ENCODE measurements at regions not wholly inside any gene's neighbourhood (a gene's known extent, or its start where the extent isn't known, plus 50 kb on each side); places are given as distances from the start of the nearest gene placed in this dataset.

DNA sequence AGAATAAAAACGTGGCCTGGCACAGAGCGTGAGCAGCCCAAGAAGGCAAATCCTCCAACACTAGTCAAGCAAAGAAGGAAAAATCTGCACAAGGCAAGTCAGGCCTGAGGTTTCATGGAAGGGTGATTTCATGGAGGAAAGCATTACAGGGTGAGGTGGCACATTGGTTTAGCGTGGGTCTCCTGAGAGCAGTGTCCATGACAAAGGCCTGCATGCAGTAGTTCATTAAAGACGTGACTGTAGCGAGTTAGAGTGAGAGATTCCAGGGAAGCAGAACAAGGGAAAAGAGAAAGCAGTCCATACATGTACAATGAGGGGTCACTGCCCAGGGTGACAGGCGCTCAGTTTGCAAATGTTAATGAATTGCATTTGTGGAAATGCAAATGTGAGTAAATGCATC lies 285.0 kb upstream of the ERCC4 start:
- no peaks in the 10 kb centered on the region for H3K27me3 Mint-ChIP-seq (ENCODE audit: low read depth)
- intact Hi-C loops (cut with micrococcal nuclease): no loop called here
- H3K4me3 Mint-ChIP-seq (ENCODE audit: low read depth): no peak overlapping the region
- H3K27ac Mint-ChIP-seq: no peak overlapping the region
- no peaks in the 10 kb centered on the region for H3K4me1 Mint-ChIP-seq (ENCODE audit: low read depth)
- DNase-seq (ENCODE audit: low spot score): no peak
- no peaks in the 10 kb centered on the region for H3K36me3 Mint-ChIP-seq (ENCODE audit: low read depth)
- H3K9me3 Mint-ChIP-seq: peaks cover 21% of the 10 kb centered on the region

DNA sequence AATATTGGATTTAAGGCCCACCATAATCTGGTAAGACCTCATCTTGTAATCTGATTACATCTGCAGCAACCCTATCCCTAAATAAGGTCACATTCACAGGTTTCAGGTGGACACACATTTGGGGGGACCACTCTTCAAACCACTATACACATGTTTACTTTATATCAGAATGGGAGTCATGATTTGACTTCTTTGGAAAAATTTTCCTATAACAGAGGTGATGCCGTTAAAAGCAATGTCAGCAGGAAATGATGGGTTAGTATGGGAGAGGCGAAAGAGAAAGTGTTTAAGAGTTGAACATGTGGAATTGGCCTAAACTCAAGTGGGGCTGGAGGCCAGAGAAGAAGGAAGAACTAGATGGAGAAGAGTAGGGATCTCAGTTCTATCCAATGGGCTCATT lies 281.7 kb upstream of the ERCC4 start:
- H3K4me1 Mint-ChIP-seq (ENCODE audit: low read depth): no peaks in the 10 kb centered on the region

DNA sequence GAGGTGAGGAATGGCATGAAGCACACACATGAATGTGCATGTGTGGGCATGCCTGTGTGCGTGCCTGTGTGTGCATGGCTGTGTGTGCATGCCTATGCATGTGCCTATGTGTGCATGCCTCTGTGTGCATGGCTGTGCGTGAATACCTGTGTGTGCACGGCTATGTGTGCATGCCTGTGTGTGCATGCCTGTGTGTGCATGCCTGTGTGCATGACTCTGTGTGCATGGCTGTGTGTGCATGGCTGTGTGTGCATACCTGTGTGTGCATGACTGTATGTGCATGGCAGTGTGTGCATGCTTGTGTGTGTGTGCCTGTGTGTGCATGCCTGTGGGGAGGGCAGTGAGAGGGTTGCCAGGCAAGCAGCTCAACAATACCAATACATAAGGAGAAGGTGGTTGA lies 276.5 kb upstream of the ERCC4 start:
- no peak for DNase-seq (ENCODE audit: low spot score)
- Mint-ChIP-seq H3K27me3 (ENCODE audit: low read depth) (no peaks in the 10 kb centered on the region), H3K9me3 (peaks cover 16% of the 10 kb centered on the region), H3K27ac (no peak overlapping the region), H3K4me3 (ENCODE audit: low read depth) (no peak overlapping the region), H3K36me3 (ENCODE audit: low read depth) (no peaks in the 10 kb centered on the region), H3K4me1 (ENCODE audit: low read depth) (no peaks in the 10 kb centered on the region)
- intact Hi-C loops (cut with micrococcal nuclease): no loop called here

More for the DNA sequence above, 281.7 kb upstream of the ERCC4 start:
- no peaks in the 10 kb centered on the region for H3K36me3 Mint-ChIP-seq (ENCODE audit: low read depth)
- DNase-seq (ENCODE audit: low spot score): no peak
- no peak overlapping the region for H3K4me3 Mint-ChIP-seq (ENCODE audit: low read depth)
- no peaks in the 10 kb centered on the region for H3K27me3 Mint-ChIP-seq (ENCODE audit: low read depth)
- H3K9me3 Mint-ChIP-seq: peaks cover 25% of the 10 kb centered on the region
- no peak overlapping the region for H3K27ac Mint-ChIP-seq
- intact Hi-C loops (cut with micrococcal nuclease): no loop called here

DNA sequence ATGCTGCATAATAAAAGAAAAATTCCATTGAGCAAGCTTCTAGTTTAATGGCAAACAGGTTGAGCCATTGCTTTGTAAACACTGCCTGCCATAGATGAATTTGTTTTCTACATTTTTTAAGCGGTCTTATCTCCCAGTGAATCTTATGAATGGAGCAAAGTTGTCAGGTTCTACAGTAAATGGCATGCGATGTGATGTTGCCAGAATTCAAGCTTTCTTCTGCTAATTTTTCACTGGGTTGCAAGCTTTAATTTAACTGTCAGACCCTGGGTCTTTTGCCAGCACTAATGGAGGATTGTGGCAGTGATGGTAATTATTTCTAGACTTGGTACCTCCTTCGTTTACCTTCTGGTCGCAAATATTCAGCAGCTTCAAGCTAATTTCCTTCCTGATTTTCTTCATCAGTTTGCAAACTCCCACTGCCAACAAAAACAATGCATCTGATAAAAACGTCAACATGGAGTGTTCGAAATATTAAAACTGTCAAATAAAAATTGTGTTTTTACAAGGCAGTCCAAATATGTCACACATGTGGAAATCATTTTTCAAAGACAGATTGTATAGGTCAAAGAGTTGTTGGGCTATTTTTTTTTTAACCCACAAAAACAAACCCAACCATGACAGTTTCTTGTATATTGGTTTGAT lies 274.2 kb upstream of the ERCC4 start:
- H3K9me3 Mint-ChIP-seq: peaks cover 15% of the 10 kb centered on the region
- H3K36me3 Mint-ChIP-seq (ENCODE audit: low read depth): no peaks in the 10 kb centered on the region
- H3K27me3 Mint-ChIP-seq (ENCODE audit: low read depth): no peaks in the 10 kb centered on the region
- no peak for DNase-seq (ENCODE audit: low spot score)
- intact Hi-C loops (cut with micrococcal nuclease): no loop called here
- no peaks in the 10 kb centered on the region for H3K4me1 Mint-ChIP-seq (ENCODE audit: low read depth)
- H3K27ac Mint-ChIP-seq: no peak overlapping the region
- no peak overlapping the region for H3K4me3 Mint-ChIP-seq (ENCODE audit: low read depth)

DNA sequence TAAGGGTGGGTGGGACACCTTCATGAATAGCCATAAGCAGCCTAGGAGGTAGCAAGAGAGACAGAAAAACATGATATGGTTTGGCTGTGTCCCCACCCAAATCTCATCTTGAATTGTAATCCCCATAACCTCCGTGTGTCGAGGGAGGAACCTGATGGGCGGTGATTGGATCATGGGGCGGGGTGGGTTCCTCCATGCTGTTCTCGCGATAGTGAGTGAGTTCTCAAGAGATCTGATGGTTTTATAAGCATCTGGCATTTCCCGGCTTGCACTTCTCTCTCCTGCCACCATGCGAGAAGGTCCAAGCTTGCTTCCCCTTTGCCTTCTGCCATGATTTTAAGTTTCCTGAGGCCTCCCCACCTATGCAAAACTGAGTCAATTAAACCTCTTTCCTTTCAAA lies 259.1 kb upstream of the ERCC4 start:
- H3K27ac Mint-ChIP-seq: no peak overlapping the region
- intact Hi-C loops (cut with micrococcal nuclease): no loop called here
- H3K4me3 Mint-ChIP-seq (ENCODE audit: low read depth): no peak overlapping the region
- no peaks in the 10 kb centered on the region for H3K36me3 Mint-ChIP-seq (ENCODE audit: low read depth)
- no peaks in the 10 kb centered on the region for H3K27me3 Mint-ChIP-seq (ENCODE audit: low read depth)
- H3K9me3 Mint-ChIP-seq: peaks cover 10% of the 10 kb centered on the region
- DNase-seq (ENCODE audit: low spot score): no peak
- no peaks in the 10 kb centered on the region for H3K4me1 Mint-ChIP-seq (ENCODE audit: low read depth)

DNA sequence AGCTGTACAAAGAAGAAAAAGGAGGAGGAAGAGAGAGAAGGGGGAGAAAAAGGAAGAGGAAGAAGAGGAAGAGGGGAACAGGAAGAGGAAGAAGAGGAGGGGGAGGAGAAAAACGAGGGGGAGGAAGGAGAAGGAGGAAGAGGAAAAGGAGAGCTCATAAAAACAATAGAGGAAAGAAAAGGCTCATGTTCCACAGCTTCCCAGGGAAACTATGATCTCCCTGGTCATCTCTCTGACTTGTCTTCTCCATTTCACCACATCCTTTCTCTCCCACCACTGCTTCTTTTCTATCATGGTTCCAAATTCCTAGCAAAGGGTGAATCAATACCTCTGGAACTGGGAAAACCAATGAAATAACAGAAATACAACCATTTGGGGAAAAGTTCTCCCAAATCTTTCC lies 254.1 kb upstream of the ERCC4 start:
- intact Hi-C loops (cut with micrococcal nuclease): no loop called here
- peaks cover 15% of the 10 kb centered on the region for H3K9me3 Mint-ChIP-seq

DNA sequence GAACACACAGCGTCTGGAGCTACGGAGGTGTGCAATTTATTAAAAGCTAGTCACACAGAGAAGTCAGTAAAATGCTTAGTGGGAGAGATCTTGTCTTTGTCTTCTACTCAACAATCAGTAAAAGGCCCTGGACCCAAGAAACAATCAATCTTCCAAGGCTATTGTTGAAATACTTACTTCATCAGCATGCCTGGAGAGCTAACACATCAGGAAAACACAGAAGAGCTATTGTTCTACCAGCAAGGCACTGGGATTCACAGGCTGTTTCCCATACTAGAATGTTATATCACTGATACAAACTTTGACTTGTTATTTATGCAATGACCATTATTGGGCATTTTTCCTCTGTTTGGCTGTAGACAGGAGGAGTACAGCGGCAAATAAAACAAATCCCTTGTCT lies 247.8 kb upstream of the ERCC4 start:
- no peak for DNase-seq (ENCODE audit: low spot score)
- Mint-ChIP-seq H3K27ac (no peak overlapping the region), H3K4me3 (ENCODE audit: low read depth) (no peak overlapping the region), H3K9me3 (peaks cover 13% of the 10 kb centered on the region), H3K27me3 (ENCODE audit: low read depth) (no peaks in the 10 kb centered on the region), H3K4me1 (ENCODE audit: low read depth) (no peaks in the 10 kb centered on the region), H3K36me3 (ENCODE audit: low read depth) (no peaks in the 10 kb centered on the region)
- intact Hi-C loops (cut with micrococcal nuclease): no loop called here

More for the DNA sequence above, 254.1 kb upstream of the ERCC4 start:
- no peak overlapping the region for H3K27ac Mint-ChIP-seq
- no peak for DNase-seq (ENCODE audit: low spot score)
- no peaks in the 10 kb centered on the region for H3K27me3 Mint-ChIP-seq (ENCODE audit: low read depth)
- no peak overlapping the region for H3K4me3 Mint-ChIP-seq (ENCODE audit: low read depth)
- no peaks in the 10 kb centered on the region for H3K4me1 Mint-ChIP-seq (ENCODE audit: low read depth)
- no peaks in the 10 kb centered on the region for H3K36me3 Mint-ChIP-seq (ENCODE audit: low read depth)

DNA sequence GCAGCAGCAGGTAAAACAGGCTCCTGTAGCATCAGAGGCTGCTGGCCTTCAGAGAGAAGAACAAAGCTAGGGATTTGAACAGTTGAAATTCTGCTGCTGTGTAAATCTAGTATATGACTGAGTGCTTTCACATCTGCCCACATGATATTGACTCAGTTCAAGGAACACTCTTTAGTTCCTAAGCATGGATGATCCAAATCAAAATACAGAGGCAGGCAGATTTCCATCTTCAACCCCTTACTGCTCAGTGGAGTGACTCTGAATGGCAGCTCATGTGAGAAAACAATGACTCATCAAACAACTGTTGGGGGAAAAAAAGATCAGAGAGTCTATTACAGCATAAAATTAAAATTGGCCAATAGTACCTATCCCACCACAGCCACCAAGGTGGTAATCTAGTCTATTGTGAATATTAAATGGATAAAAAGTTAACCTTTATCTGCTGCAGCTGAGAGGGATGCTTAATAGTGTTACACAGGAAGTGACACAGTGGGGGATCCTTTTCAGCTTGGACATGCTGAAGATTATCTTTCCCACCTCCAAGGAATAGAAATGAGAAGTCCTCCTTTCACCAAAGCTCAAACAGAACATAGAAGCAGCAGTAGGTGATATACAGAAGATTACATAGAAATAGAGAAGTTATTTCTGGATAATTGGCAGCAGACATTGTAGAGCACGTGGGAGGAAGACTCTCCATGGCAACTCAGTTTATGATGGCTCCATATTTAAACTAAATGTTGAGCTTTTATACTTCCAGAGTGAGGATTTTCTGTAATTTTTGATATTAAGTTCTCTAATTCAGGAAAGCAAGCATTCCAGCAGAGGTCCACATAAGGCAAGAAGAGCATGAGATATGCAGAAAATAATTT lies 239.7 kb upstream of the ERCC4 start:
- DNase-seq (ENCODE audit: low spot score): no peak
- Mint-ChIP-seq H3K4me1 (ENCODE audit: low read depth) (no peaks in the 10 kb centered on the region), H3K27me3 (ENCODE audit: low read depth) (no peaks in the 10 kb centered on the region), H3K27ac (no peak overlapping the region), H3K9me3 (peaks cover 4% of the 10 kb centered on the region), H3K4me3 (ENCODE audit: low read depth) (no peak overlapping the region), H3K36me3 (ENCODE audit: low read depth) (no peaks in the 10 kb centered on the region)
- intact Hi-C loops (cut with micrococcal nuclease): no loop called here

DNA sequence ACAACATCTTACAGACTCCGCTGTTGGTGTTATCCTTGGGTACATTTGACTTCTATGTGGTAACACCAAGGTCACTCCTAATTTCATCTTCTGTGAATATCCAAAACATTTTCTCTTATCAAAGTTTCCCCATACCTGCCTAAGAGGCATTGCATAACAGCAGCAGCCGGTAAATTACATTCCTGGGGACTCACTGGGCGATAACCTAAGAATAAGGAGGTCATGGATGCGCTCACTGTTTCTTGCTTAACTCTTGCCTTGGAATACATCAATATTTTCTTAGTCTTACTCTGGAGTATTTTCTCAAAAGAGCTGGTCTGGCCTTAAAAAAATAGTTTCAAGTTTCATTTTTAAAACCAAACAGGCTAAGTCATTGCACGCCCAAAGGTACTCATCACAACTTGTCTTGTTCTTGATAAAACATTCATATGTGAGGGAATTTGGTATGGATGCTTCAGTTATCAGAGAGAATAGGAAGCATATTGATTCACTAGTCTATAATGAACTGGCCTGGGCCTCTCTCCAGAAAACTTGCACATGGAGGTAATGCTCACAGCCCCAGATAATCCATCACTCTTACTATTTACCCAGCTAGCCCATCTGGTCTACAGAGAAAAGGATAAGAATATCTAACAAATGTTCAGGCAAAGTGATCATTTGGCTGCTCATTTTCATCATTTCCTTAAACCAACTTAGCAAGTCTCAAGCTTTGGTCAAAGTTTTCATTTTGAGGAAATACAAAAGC lies 235.0 kb upstream of the ERCC4 start:
- Mint-ChIP-seq H3K4me1 (ENCODE audit: low read depth) (no peaks in the 10 kb centered on the region), H3K27me3 (ENCODE audit: low read depth) (no peaks in the 10 kb centered on the region), H3K27ac (no peak overlapping the region), H3K36me3 (ENCODE audit: low read depth) (no peaks in the 10 kb centered on the region), H3K4me3 (ENCODE audit: low read depth) (no peak overlapping the region), H3K9me3 (peaks cover 7% of the 10 kb centered on the region)
- DNase-seq (ENCODE audit: low spot score): no peak
- intact Hi-C loops (cut with micrococcal nuclease): no loop called here

DNA sequence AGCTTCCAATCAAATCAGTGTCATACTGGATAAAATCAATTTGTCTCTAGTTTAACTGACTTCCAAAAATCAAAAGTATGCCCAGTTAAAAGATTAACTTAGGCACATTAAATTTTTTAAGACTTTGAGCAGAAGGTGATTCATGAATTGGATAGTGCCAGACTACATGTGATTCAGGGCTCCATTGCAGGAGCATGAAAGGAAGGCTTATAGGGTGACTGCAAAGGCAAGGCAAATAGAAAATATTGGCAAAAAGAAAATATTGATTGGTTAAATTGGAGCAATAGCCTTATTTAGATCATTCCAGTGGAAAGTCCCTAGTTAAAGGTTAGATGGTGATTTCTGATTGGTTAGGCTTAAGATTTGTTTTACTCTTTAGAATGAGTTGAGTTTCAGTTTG lies 223.9 kb upstream of the ERCC4 start:
- DNase-seq (ENCODE audit: low spot score): no peak
- Mint-ChIP-seq H3K27ac (no peak overlapping the region), H3K9me3 (peaks cover 56% of the 10 kb centered on the region), H3K36me3 (ENCODE audit: low read depth) (no peaks in the 10 kb centered on the region), H3K4me1 (ENCODE audit: low read depth) (no peaks in the 10 kb centered on the region), H3K27me3 (ENCODE audit: low read depth) (no peaks in the 10 kb centered on the region), H3K4me3 (ENCODE audit: low read depth) (no peak overlapping the region)
- intact Hi-C loops (cut with micrococcal nuclease): no loop called here

DNA sequence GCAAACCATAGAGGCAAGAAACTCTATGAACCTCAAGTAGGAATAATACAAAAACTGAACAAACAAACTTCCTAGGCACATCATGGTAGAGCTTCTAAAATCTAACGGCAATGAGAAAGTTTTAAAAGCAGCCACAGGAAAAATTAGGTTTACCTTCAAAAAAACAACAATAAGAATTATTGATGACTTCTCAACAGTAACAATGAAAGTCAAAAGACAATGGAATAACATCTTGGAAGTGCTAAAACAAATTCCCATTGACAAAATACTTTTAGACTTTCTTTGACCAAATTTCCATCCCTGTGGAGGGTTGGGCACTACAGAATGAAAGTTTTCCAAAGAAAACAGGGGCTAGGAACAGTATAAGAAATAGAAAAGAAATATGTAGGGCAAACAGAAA lies 222.9 kb upstream of the ERCC4 start:
- intact Hi-C loops (cut with micrococcal nuclease): no loop called here
- Mint-ChIP-seq H3K27ac (no peak overlapping the region), H3K27me3 (ENCODE audit: low read depth) (no peaks in the 10 kb centered on the region), H3K4me1 (ENCODE audit: low read depth) (no peaks in the 10 kb centered on the region), H3K9me3 (peaks cover 61% of the 10 kb centered on the region), H3K4me3 (ENCODE audit: low read depth) (no peak overlapping the region), H3K36me3 (ENCODE audit: low read depth) (no peaks in the 10 kb centered on the region)
- DNase-seq (ENCODE audit: low spot score): no peak

DNA sequence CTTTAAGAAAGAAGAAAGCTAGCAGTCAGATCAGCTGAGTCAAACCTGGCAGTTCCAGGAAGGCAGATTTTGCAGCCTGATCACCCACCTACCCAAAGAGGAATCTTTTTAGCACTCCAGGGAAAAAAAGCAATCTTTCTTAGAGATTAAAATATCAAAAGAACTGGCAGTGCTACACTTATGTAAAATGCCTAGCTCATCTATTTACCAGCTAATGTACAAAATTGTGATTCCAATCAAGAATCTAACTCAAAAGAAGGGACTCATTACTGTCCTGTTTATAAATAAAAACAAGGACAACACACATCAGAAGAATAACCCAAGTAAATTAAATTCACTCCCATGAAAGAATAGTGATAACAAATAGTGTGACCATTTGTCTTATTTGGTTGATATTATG lies 222.4 kb upstream of the ERCC4 start:
- Mint-ChIP-seq H3K9me3 (peaks cover 61% of the 10 kb centered on the region), H3K27ac (no peak overlapping the region), H3K36me3 (ENCODE audit: low read depth) (no peaks in the 10 kb centered on the region), H3K4me3 (ENCODE audit: low read depth) (no peak overlapping the region), H3K4me1 (ENCODE audit: low read depth) (no peaks in the 10 kb centered on the region), H3K27me3 (ENCODE audit: low read depth) (no peaks in the 10 kb centered on the region)
- DNase-seq (ENCODE audit: low spot score): no peak
- intact Hi-C loops (cut with micrococcal nuclease): no loop called here

DNA sequence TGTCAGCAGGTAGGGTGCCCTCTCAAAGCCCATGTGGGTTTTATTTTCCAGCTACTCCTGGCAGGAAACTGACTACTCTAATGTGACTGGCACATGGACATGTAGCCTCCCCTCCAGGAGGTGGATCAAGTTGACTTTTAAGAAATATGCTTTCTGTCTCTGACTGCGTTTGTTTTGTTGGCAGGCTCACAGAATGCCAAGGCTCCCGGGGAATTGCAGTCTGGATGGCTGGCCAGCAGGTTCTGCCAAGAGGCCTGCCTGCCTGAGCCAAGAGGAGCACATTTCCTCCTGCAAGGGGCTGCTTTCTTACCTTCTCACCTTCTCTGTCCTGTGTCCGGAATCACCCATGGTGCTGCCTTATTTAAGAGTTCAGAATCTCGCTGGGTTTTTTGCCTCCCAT lies 217.3 kb upstream of the ERCC4 start:
- H3K4me1 Mint-ChIP-seq (ENCODE audit: low read depth): no peaks in the 10 kb centered on the region
- no peak overlapping the region for H3K4me3 Mint-ChIP-seq (ENCODE audit: low read depth)
- no peak overlapping the region for H3K27ac Mint-ChIP-seq
- no peaks in the 10 kb centered on the region for H3K36me3 Mint-ChIP-seq (ENCODE audit: low read depth)
- H3K9me3 Mint-ChIP-seq: peaks cover 41% of the 10 kb centered on the region
- no peaks in the 10 kb centered on the region for H3K27me3 Mint-ChIP-seq (ENCODE audit: low read depth)
- intact Hi-C loops (cut with micrococcal nuclease): no loop called here
- no peak for DNase-seq (ENCODE audit: low spot score)
